NAMALWA (cell line): ENCODE measurements at regions not wholly inside any gene's neighbourhood (a gene's known extent, or its start where the extent isn't known, plus 50 kb on each side); places are given as distances from the start of the nearest gene placed in this dataset.

Experiments used
- DNase-seq: peaks from one replicate; pipeline ENCODE4 v3.0.0-alpha.2; 2015; ENCODE audit warnings: low spot score

GRCh38 chr10:107701943-107702342, 537.4 kb upstream of the SORCS1 start:
- DNase-seq = no peak

- no peak for DNase-seq
Observed at GRCh38 chr10:107692072-107692471, 527.6 kb upstream of the SORCS1 start.

GRCh38 chr10:107689323-107689722, 524.8 kb upstream of the SORCS1 start:
- DNase-seq = no peak

- no peak for DNase-seq
Observed at GRCh38 chr10:107687701-107688100, 523.2 kb upstream of the SORCS1 start.

GRCh38 chr10:107686095-107686494, 521.6 kb upstream of the SORCS1 start:
- DNase-seq = peak; percentile 16

GRCh38 chr10:107671960-107672359, 507.5 kb upstream of the SORCS1 start:
- DNase-seq = no peak

- no peak for DNase-seq
Observed at GRCh38 chr10:107666214-107666613, 501.7 kb upstream of the SORCS1 start.

- no peak for DNase-seq
Observed at GRCh38 chr10:107665459-107665858, 501.0 kb upstream of the SORCS1 start.

- no peak for DNase-seq
Observed at GRCh38 chr10:107657851-107658250, 493.3 kb upstream of the SORCS1 start.

GRCh38 chr10:107656932-107657331, 492.4 kb upstream of the SORCS1 start:
- no peak for DNase-seq

- peak; percentile 34 for DNase-seq
Observed at GRCh38 chr10:107653832-107654287, 489.4 kb upstream of the SORCS1 start.

GRCh38 chr10:107650939-107651338, 486.4 kb upstream of the SORCS1 start:
- DNase-seq = no peak

GRCh38 chr10:107649249-107649648, 484.7 kb upstream of the SORCS1 start:
- DNase-seq = no peak

- no peak for DNase-seq
Observed at GRCh38 chr10:107647462-107647861, 483.0 kb upstream of the SORCS1 start.

- DNase-seq = no peak
Observed at GRCh38 chr10:107631876-107632275, 467.4 kb upstream of the SORCS1 start.

- DNase-seq = no peak
Observed at GRCh38 chr10:107626862-107627261, 462.4 kb upstream of the SORCS1 start.

- no peak for DNase-seq
Observed at GRCh38 chr10:107623292-107623691, 458.8 kb upstream of the SORCS1 start.

GRCh38 chr10:107619139-107619538, 454.6 kb upstream of the SORCS1 start:
- no peak for DNase-seq

- DNase-seq = no peak
Observed at GRCh38 chr10:107618504-107618994, 454.0 kb upstream of the SORCS1 start.

- no peak for DNase-seq
Observed at GRCh38 chr10:107616463-107617410, 452.2 kb upstream of the SORCS1 start.

GRCh38 chr10:107616031-107616430, 451.5 kb upstream of the SORCS1 start:
- DNase-seq = no peak

- DNase-seq = no peak
Observed at GRCh38 chr10:107614939-107615685, 450.6 kb upstream of the SORCS1 start.

- DNase-seq = no peak
Observed at GRCh38 chr10:107611115-107611514, 446.6 kb upstream of the SORCS1 start.
